ENCODE measurements at regions not wholly inside any gene's neighbourhood (a gene's known extent, or its start where the extent isn't known, plus 50 kb on each side); places are given as distances from the start of the nearest gene placed in this dataset.
A peak's percentile ranks its signal among the peaks of the same experiment; 100 is the strongest.

DNA sequence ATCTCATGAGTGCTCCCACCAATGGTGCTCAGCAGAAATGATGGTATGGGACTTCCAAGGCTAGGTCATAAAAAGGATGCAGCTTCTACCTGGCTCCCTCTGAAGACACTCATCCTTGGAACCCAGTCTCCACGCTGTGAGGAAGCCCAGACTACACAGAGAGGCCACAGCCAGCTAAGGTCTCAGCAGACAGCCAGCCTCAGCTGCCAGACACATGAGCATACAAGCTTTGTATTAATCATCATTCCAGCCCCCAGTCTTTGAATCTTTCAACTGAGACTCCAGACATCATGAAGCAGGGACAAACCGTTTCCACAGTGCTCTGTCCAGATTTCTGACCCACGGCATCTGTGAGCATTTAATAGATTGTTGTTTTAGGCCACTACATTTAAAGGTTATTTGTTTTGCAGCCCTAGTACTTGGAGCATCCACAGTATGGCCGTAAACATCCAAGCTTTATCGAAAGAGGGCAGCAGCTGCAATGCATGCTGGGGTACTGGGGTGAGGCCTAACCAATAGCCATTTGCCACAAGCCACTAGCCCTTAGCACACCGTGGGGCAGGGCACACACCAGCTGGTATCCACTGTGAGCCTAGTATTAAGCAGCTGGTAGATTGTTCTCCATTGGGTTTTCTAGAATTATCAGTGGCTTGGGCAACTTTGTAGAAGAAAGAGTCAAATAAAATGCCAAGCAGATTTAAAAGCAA is 449.1 kb downstream of the BCOR start:
- H3K79me2 ChIP-seq (ENCODE audit: control insufficient read depth, insufficient read depth, low read length) = no peaks in the 10 kb centered on the region
- H2AK5ac ChIP-seq (ENCODE audit: low read length) = no peak overlapping the region
- no peak overlapping the region for H3K23ac ChIP-seq (ENCODE audit: low read length)
- H2BK5ac ChIP-seq (ENCODE audit: low read length) = no peak overlapping the region
- no peak overlapping the region for H3K9ac ChIP-seq (ENCODE audit: low read length)
- no peaks in the 10 kb centered on the region for H3K4me1 ChIP-seq (ENCODE audit: control insufficient read depth, low read depth, low read length)
- H3K27ac ChIP-seq (ENCODE audit: low read depth, low read length) = no peak overlapping the region
- no peak overlapping the region for H3K56ac ChIP-seq (ENCODE audit: low read length)
- no peak overlapping the region for H4K5ac ChIP-seq (ENCODE audit: low read length)
- H3K4ac ChIP-seq (ENCODE audit: low read depth, low read length) = no peak overlapping the region
- no peak overlapping the region for H4K8ac ChIP-seq (ENCODE audit: low read depth, low read length)
- no peak overlapping the region for H2BK120ac ChIP-seq (ENCODE audit: low read depth, low read length)
- no peak overlapping the region for H2BK15ac ChIP-seq (replicated peaks; ENCODE audit: low read depth)
- WGBS (ENCODE audit: extremely low coverage, insufficient coverage, low lambda C conversion rate) = no CpG with 5 or more reads among the region's 6 CpGs
- H3K36me3 ChIP-seq (ENCODE audit: control insufficient read depth, insufficient read depth, low read length) = no peaks in the 10 kb centered on the region
- H3K18ac ChIP-seq (ENCODE audit: low read length) = no peak overlapping the region
- H3K4me2 ChIP-seq (ENCODE audit: low read length) = no peak overlapping the region
- no peak overlapping the region for H3K4me3 ChIP-seq (ENCODE audit: low read length)
- H3K27me3 ChIP-seq (ENCODE audit: insufficient read depth, low read length, poor library complexity) = no peaks in the 10 kb centered on the region
- DNase-seq = no peak
- H3K79me1 ChIP-seq (ENCODE audit: low read length) = no peaks in the 10 kb centered on the region

DNA sequence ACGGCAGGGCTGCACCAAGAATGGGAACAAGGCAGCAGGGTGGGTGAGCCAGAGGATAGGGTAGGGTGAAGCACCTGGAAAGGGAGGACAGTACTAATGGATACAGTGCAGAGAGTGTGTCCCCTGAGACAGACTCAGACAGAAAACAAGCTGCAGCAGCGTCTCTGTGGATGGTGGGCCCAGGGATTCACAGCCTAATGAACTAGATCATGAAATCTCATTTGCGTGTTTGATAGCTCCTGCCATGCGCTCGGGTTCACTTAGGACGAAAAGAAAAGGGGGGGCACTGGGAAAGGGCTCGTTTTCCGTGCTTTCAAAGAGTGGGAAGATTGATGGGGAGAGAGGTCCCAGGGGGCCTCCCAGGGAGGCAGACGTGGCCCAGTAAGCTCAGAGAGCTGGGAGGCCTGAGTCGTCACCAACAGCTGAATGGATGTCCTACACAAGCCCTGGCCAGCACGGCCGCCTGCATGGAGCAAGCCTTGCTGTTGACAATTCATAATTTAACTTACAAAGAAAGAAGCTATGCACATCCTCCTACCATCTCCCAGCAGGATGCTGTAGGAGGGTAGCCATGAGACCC is 446.9 kb downstream of the BCOR start:
- Histone ChIP-seq H3K36me3 (ENCODE audit: control insufficient read depth, insufficient read depth, low read length) (no peaks in the 10 kb centered on the region), H3K79me1 (ENCODE audit: low read length) (no peaks in the 10 kb centered on the region), H2AK5ac (ENCODE audit: low read length) (no peak overlapping the region), H3K79me2 (ENCODE audit: control insufficient read depth, insufficient read depth, low read length) (no peaks in the 10 kb centered on the region), H3K23ac (ENCODE audit: low read length) (no peak overlapping the region), H3K27ac (ENCODE audit: low read depth, low read length) (no peak overlapping the region), H3K9ac (ENCODE audit: low read length) (no peak overlapping the region), H3K18ac (ENCODE audit: low read length) (no peak overlapping the region), H4K8ac (ENCODE audit: low read depth, low read length) (no peak overlapping the region), H3K4ac (ENCODE audit: low read depth, low read length) (no peak overlapping the region), H4K5ac (ENCODE audit: low read length) (no peak overlapping the region), H3K27me3 (ENCODE audit: insufficient read depth, low read length, poor library complexity) (no peaks in the 10 kb centered on the region), H3K4me3 (ENCODE audit: low read length) (no peak overlapping the region), H2BK120ac (ENCODE audit: low read depth, low read length) (no peak overlapping the region), H3K4me1 (ENCODE audit: control insufficient read depth, low read depth, low read length) (no peaks in the 10 kb centered on the region), H3K56ac (ENCODE audit: low read length) (peak overlapping the region; percentile 15), H2BK5ac (ENCODE audit: low read length) (no peak overlapping the region), H3K4me2 (ENCODE audit: low read length) (no peak overlapping the region), H2BK15ac (replicated peaks; ENCODE audit: low read depth) (no peak overlapping the region)
- DNase-seq = no peak
- WGBS (ENCODE audit: extremely low coverage, insufficient coverage, low lambda C conversion rate) = no CpG with 5 or more reads among the region's 12 CpGs

DNA sequence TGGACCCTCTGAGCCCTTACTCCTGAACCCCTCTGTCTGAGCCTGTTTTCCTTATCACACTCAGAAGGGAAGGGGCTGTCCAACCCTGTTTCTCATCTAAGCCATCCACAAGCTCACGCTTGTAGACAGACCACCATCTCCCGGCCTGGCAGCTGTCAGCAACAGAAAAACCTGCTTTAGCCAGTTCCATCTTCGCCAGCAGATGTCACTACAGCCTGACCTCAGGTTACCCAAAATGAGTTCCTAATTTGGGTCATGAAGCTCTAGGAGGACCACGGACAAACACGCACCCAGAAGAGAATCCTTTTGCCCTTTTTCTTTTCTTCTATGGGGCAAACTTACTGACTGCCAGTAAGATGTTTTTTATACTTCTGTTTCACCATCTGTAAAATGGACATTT is 445.4 kb downstream of the BCOR start:
- Histone ChIP-seq H3K79me1 (ENCODE audit: low read length) (no peaks in the 10 kb centered on the region), H3K18ac (ENCODE audit: low read length) (peak overlapping the region; percentile 51), H2BK5ac (ENCODE audit: low read length) (no peak overlapping the region), H3K79me2 (ENCODE audit: control insufficient read depth, insufficient read depth, low read length) (no peaks in the 10 kb centered on the region), H3K23ac (ENCODE audit: low read length) (no peak overlapping the region), H3K4ac (ENCODE audit: low read depth, low read length) (no peak overlapping the region), H4K8ac (ENCODE audit: low read depth, low read length) (no peak overlapping the region), H3K9ac (ENCODE audit: low read length) (no peak overlapping the region), H2BK15ac (replicated peaks; ENCODE audit: low read depth) (no peak overlapping the region), H3K27me3 (ENCODE audit: insufficient read depth, low read length, poor library complexity) (no peaks in the 10 kb centered on the region), H2BK120ac (ENCODE audit: low read depth, low read length) (no peak overlapping the region), H3K36me3 (ENCODE audit: control insufficient read depth, insufficient read depth, low read length) (no peaks in the 10 kb centered on the region), H3K4me1 (ENCODE audit: control insufficient read depth, low read depth, low read length) (no peaks in the 10 kb centered on the region), H3K56ac (ENCODE audit: low read length) (no peak overlapping the region), H2AK5ac (ENCODE audit: low read length) (no peak overlapping the region), H4K5ac (ENCODE audit: low read length) (no peak overlapping the region), H3K27ac (ENCODE audit: low read depth, low read length) (no peak overlapping the region), H3K4me2 (ENCODE audit: low read length) (no peak overlapping the region), H3K4me3 (ENCODE audit: low read length) (no peak overlapping the region)
- no CpG with 5 or more reads among the region's 5 CpGs for WGBS (ENCODE audit: extremely low coverage, insufficient coverage, low lambda C conversion rate)
- DNase-seq = peak; percentile 70

DNA sequence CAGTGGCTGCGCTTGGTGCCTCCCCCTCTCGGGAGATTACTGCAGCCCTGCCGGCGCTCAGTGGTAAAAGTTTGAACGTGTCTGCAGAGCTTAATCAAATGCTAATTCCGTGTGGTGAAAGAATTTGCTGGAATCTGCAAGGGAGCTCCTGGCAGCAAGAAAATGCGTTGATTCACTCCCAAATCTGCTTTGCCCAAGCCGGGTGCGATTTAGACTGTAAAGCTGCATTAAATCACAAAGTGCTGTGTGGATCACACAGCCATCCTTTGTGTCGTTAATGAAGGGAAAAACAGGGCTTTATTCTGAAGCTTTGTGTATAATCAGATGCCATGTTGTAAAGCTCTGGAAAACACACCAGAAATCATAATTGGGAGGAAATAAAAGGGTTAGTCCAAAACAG is 444.1 kb downstream of the BCOR start:
- Histone ChIP-seq H3K4me2 (ENCODE audit: low read length) (no peak overlapping the region), H3K36me3 (ENCODE audit: control insufficient read depth, insufficient read depth, low read length) (no peaks in the 10 kb centered on the region), H3K4me1 (ENCODE audit: control insufficient read depth, low read depth, low read length) (no peaks in the 10 kb centered on the region), H3K56ac (ENCODE audit: low read length) (peak overlapping the region; percentile 58), H3K79me2 (ENCODE audit: control insufficient read depth, insufficient read depth, low read length) (no peaks in the 10 kb centered on the region), H3K79me1 (ENCODE audit: low read length) (no peaks in the 10 kb centered on the region), H2BK5ac (ENCODE audit: low read length) (no peak overlapping the region), H2BK15ac (replicated peaks; ENCODE audit: low read depth) (no peak overlapping the region), H3K23ac (ENCODE audit: low read length) (no peak overlapping the region), H3K4me3 (ENCODE audit: low read length) (no peak overlapping the region), H4K5ac (ENCODE audit: low read length) (no peak overlapping the region), H3K27ac (ENCODE audit: low read depth, low read length) (no peak overlapping the region), H3K18ac (ENCODE audit: low read length) (peak overlapping the region; percentile 90), H2AK5ac (ENCODE audit: low read length) (no peak overlapping the region), H4K8ac (ENCODE audit: low read depth, low read length) (no peak overlapping the region), H3K27me3 (ENCODE audit: insufficient read depth, low read length, poor library complexity) (no peaks in the 10 kb centered on the region), H3K9ac (ENCODE audit: low read length) (peak overlapping the region; percentile 36), H3K4ac (ENCODE audit: low read depth, low read length) (no peak overlapping the region), H2BK120ac (ENCODE audit: low read depth, low read length) (no peak overlapping the region)
- DNase-seq = peak; percentile 70
- WGBS (ENCODE audit: extremely low coverage, insufficient coverage, low lambda C conversion rate) = no CpG with 5 or more reads among the region's 10 CpGs

DNA sequence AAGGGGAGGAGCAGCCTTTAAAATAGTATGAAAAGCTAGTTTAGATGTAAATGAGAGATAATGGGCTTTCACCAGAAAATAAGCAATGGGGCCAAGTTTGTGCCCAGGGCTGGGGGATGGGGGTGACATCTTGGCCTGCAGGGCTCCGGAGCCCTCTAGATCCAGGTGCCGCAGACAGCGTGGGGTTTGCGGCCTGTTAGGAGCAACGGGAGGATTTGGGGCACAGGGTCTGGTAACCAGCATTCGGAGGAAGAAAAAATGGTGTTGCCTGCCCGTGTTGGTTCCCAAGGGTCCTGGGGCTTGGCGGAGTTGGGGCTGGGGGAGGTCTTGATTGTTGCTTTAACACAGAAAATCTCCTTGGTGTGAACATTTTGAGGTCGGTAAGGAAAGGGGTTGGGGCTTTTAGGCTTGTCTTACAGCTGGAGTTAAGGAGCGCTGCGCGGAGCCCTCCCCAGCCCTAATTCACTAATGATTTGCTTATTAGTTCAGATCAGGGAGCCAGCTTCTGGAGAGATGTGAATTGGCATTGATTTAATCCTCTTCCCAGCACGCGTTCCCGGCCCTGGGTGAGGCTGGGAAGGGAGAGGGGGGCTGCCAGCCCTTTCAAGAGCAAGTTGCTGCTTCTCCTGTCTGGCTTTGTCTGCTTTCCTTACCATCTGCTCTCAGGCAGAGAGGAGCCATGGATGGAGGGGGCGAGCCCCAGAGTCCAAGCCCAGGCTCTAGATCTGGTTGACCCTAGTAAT is 443.4 kb downstream of the BCOR start:
- H3K4me2 ChIP-seq (ENCODE audit: low read length) = no peak overlapping the region
- peak overlapping the region; percentile 90 for H3K4ac ChIP-seq (ENCODE audit: low read depth, low read length)
- H3K56ac ChIP-seq (ENCODE audit: low read length) = peak overlapping the region; percentile 79
- no peak for DNase-seq
- no peaks in the 10 kb centered on the region for H3K79me2 ChIP-seq (ENCODE audit: control insufficient read depth, insufficient read depth, low read length)
- peak overlapping the region; percentile 53 for H3K18ac ChIP-seq (ENCODE audit: low read length)
- no peaks in the 10 kb centered on the region for H3K27me3 ChIP-seq (ENCODE audit: insufficient read depth, low read length, poor library complexity)
- H3K4me3 ChIP-seq (ENCODE audit: low read length) = no peak overlapping the region
- no peak overlapping the region for H2BK5ac ChIP-seq (ENCODE audit: low read length)
- no peaks in the 10 kb centered on the region for H3K36me3 ChIP-seq (ENCODE audit: control insufficient read depth, insufficient read depth, low read length)
- H2BK120ac ChIP-seq (ENCODE audit: low read depth, low read length) = peak overlapping the region; percentile 74
- peak overlapping the region; percentile 24 for H3K9ac ChIP-seq (ENCODE audit: low read length)
- peak overlapping the region; percentile 25 for H2BK15ac ChIP-seq (replicated peaks; ENCODE audit: low read depth)
- H3K79me1 ChIP-seq (ENCODE audit: low read length) = no peaks in the 10 kb centered on the region
- no peak overlapping the region for H2AK5ac ChIP-seq (ENCODE audit: low read length)
- no peak overlapping the region for H4K5ac ChIP-seq (ENCODE audit: low read length)
- no peak overlapping the region for H3K27ac ChIP-seq (ENCODE audit: low read depth, low read length)
- no peak overlapping the region for H3K23ac ChIP-seq (ENCODE audit: low read length)
- WGBS (ENCODE audit: extremely low coverage, insufficient coverage, low lambda C conversion rate) = no CpG with 5 or more reads among the region's 16 CpGs
- no peak overlapping the region for H4K8ac ChIP-seq (ENCODE audit: low read depth, low read length)
- H3K4me1 ChIP-seq (ENCODE audit: control insufficient read depth, low read depth, low read length) = no peaks in the 10 kb centered on the region
